ENCODE measurements at regions not wholly inside any gene's neighbourhood (a gene's known extent, or its start where the extent isn't known, plus 50 kb on each side); places are given as distances from the start of the nearest gene placed in this dataset.

DNA sequence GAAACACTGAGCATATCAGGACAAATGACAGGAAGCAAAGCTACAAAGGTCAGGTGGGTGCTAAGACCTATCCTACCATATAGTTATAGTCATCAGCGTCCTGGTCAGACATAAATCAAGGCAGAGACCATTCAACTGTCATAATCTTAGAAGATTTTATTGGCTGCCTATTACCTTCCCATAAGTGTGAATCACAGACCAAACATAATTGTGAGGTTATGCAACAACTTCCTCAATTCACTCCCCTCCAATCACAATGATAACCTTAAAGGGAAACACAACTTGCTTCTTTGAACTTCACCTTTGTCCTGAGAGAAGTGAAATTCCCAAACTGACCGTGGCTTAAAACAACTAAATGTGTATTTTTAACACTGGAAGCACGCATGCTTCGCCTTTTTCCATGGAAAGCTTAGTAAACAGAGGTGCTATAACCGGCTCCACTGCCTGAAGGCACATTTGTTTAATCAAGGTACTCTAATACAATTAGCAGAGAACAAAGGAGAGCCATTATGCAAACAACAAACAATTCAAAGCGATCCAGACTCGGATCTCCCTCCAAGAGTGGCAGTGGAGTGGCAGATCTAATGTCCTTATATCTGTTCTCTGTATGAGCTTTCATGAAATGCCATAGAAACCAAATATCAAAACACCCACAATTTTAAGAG is 84.9 kb downstream of the TMEM114 start:
- TF ChIP-seq, protein P1, sequence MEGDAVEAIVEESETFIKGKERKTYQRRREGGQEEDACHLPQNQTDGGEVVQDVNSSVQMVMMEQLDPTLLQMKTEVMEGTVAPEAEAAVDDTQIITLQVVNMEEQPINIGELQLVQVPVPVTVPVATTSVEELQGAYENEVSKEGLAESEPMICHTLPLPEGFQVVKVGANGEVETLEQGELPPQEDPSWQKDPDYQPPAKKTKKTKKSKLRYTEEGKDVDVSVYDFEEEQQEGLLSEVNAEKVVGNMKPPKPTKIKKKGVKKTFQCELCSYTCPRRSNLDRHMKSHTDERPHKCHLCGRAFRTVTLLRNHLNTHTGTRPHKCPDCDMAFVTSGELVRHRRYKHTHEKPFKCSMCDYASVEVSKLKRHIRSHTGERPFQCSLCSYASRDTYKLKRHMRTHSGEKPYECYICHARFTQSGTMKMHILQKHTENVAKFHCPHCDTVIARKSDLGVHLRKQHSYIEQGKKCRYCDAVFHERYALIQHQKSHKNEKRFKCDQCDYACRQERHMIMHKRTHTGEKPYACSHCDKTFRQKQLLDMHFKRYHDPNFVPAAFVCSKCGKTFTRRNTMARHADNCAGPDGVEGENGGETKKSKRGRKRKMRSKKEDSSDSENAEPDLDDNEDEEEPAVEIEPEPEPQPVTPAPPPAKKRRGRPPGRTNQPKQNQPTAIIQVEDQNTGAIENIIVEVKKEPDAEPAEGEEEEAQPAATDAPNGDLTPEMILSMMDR (IDR thresholded peaks at IDR 0.05; ENCODE audit: low read depth, low read length), result no peak
- DNase-seq (ENCODE audit: low read depth in 2 of 2), result no peak

DNA sequence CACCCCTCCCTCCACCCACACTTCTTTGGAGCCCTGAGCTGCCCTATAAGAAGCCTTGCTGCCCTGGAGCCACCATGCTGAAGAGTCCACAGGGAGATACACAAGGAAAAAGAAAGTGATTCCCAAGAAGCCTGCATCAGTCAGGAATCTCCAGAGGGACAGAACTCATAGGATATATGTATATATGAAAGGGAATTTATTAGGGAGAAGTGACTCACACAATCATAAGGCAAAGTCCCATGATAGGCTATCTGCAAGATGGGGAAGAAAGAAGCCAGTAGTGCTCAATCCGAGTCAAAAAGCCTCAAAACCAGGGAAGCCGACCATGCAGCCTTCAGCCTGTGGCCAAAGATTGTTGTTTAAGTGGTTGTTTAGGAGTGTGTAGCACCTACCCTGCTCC is 87.9 kb downstream of the TMEM114 start:
- no peak for DNase-seq (ENCODE audit: low read depth in 2 of 2)
- TF ChIP-seq, protein P1 (IDR thresholded peaks at IDR 0.05; ENCODE audit: low read depth, low read length), result no peak
- H3K4me3 ChIP-seq (replicated peaks in 1 of 2; ENCODE audit: low read depth in 2 of 2, low read length in 2 of 2), result no peak overlapping the region

More for the DNA sequence above, 84.9 kb downstream of the TMEM114 start:
- no peak overlapping the region for H3K4me3 ChIP-seq (replicated peaks in 1 of 2; ENCODE audit: low read depth in 2 of 2, low read length in 2 of 2)

DNA sequence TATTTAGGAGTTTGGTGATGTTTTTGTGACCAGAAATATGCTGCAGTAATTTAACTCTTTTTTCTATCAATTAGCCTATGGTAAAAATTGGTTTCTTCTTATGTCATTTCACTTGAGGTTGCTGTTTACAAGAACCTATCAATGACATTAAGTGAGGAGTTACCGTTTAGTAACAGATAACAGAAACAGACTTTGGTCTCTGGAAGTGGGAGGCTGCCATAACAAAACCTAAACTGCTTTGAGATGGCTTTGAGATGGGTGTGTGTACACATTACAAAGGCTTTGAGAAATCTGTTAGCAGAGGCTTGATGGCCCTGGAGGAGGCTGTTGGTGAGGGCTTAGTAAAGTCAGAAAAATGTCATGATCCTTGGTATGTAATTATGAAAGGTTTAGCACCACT is 90.0 kb downstream of the TMEM114 start:
- no peak for DNase-seq (ENCODE audit: low read depth in 2 of 2)
- H3K4me3 ChIP-seq (replicated peaks in 1 of 2; ENCODE audit: low read depth in 2 of 2, low read length in 2 of 2), result no peak overlapping the region
- TF ChIP-seq, protein P1 (IDR thresholded peaks at IDR 0.05; ENCODE audit: low read depth, low read length), result no peak

DNA sequence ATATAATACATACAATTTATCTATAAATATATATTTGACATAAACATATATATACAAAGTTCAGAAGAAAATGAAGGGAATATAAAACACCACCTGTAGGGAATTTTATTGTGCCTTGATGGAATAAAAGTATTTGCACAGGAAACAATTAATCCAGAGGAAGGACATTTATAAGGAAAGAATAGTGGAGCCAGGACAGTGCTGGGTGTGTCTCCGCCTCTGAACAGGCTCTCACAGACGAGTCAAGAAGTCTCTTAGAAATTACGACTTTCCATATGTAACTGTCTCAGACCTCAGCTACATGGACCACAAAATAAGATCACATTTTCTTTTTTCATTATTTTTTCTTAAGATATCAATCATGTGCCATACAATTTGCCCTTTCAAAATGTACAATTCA is 93.9 kb downstream of the TMEM114 start:
- TF ChIP-seq, protein P1 (IDR thresholded peaks at IDR 0.05; ENCODE audit: low read depth, low read length), result no peak
- DNase-seq (ENCODE audit: low read depth in 2 of 2), result no peak
- no peak overlapping the region for H3K4me3 ChIP-seq (replicated peaks in 1 of 2; ENCODE audit: low read depth in 2 of 2, low read length in 2 of 2)

DNA sequence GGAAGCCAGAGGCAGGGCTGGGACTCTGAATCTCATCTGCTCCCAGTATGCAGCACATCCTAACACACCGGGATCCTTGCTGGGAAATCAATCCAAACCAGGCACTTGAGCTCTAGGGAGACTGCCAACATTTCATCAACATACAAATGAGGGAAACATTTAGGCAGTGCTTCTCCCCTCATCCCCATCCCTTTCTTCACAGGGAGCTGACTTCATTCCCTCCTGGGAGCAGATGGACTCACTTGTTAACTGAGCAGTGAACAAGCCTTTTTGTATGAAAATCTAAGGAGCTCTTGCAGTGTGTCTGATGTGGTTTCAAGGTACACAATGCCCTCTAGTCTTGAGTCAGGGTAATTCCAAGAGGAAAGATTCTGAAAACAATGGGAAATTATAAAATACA is 96.3 kb downstream of the TMEM114 start:
- TF ChIP-seq, protein P1 (IDR thresholded peaks at IDR 0.05; ENCODE audit: low read depth, low read length), result no peak
- no peak for DNase-seq (ENCODE audit: low read depth in 2 of 2)
- no peak overlapping the region for H3K4me3 ChIP-seq (replicated peaks in 1 of 2; ENCODE audit: low read depth in 2 of 2, low read length in 2 of 2)

DNA sequence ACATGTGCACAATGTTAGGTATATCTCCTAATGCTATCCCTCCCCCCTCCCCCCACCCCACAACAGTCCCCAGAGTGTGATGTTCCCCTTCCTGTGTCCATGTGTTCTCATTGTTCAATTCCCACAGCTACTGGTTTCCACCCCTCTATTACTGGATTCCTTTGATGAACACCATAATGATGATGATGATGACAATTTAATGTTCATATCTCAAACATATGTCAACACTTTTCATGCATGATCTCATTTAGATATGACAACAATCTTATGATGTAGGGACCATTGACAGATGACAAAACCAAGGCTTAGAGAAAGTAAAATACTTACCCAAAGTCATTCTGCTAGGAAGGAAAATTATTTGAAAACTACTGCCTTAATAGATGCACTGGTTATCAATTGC is 97.6 kb downstream of the TMEM114 start:
- no peak for DNase-seq (ENCODE audit: low read depth in 2 of 2)
- TF ChIP-seq, protein P1 (IDR thresholded peaks at IDR 0.05; ENCODE audit: low read depth, low read length), result no peak

DNA sequence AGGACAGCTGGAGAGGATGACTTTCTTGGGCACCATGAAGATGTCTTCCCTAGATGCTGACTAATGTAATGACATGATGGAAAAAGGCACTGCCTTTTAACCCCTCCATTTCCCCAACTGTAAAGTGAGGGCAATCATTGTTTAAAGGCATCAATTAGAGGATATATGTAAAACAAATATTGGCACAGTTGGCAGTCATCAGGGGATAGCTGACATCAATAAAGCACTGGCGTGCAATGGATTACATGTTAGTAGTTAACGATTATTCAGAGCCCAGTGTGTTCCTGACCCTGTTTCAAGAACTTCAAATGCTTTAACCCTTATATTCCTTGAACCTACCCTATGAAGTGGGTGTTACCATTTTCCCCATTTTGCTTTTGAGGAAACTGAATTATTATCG is 100.7 kb downstream of the TMEM114 start:
- no peak for DNase-seq (ENCODE audit: low read depth in 2 of 2)
- TF ChIP-seq, protein P1 (IDR thresholded peaks at IDR 0.05; ENCODE audit: low read depth, low read length), result no peak
- no peak overlapping the region for H3K4me3 ChIP-seq (replicated peaks in 1 of 2; ENCODE audit: low read depth in 2 of 2, low read length in 2 of 2)

More for the DNA sequence above, 97.6 kb downstream of the TMEM114 start:
- no peak overlapping the region for H3K4me3 ChIP-seq (replicated peaks in 1 of 2; ENCODE audit: low read depth in 2 of 2, low read length in 2 of 2)
